ENCODE measurements at regions not wholly inside any gene's neighbourhood (a gene's known extent, or its start where the extent isn't known, plus 50 kb on each side); places are given as distances from the start of the nearest gene placed in this dataset.

GRCh38 chr14:66116732-66117131, 369.4 kb upstream of the CCDC196 start:
- no peak overlapping the region for H3K4me3 ChIP-seq (ENCODE audit: low read depth, low read length)
- TF ChIP-seq CTCF (IDR thresholded peaks at IDR 0.05; ENCODE audit: low read depth, low read length), result no peak

GRCh38 chr14:66117600-66117999, 368.6 kb upstream of the CCDC196 start:
- no peak overlapping the region for H3K4me3 ChIP-seq (ENCODE audit: low read depth, low read length)
- no peak for TF ChIP-seq CTCF (IDR thresholded peaks at IDR 0.05; ENCODE audit: low read depth, low read length)

- no peak for TF ChIP-seq CTCF (IDR thresholded peaks at IDR 0.05; ENCODE audit: low read depth, low read length)
- H3K4me3 ChIP-seq (ENCODE audit: low read depth, low read length), result no peak overlapping the region
These were observed 366.5 kb upstream of the CCDC196 start for GRCh38 chr14:66119606-66120231.

- no peak for TF ChIP-seq CTCF (IDR thresholded peaks at IDR 0.05; ENCODE audit: low read depth, low read length)
- H3K4me3 ChIP-seq (ENCODE audit: low read depth, low read length), result no peak overlapping the region
These were observed 365.8 kb upstream of the CCDC196 start for GRCh38 chr14:66120402-66120801.

- no peak overlapping the region for H3K4me3 ChIP-seq (ENCODE audit: low read depth, low read length)
- TF ChIP-seq CTCF (IDR thresholded peaks at IDR 0.05; ENCODE audit: low read depth, low read length), result no peak
These were observed 364.3 kb upstream of the CCDC196 start for GRCh38 chr14:66121859-66122258.

GRCh38 chr14:66129224-66129623, 356.9 kb upstream of the CCDC196 start:
- H3K4me3 ChIP-seq (ENCODE audit: low read depth, low read length), result no peak overlapping the region
- no peak for TF ChIP-seq CTCF (IDR thresholded peaks at IDR 0.05; ENCODE audit: low read depth, low read length)

GRCh38 chr14:66131111-66131510, 355.1 kb upstream of the CCDC196 start:
- no peak for TF ChIP-seq CTCF (IDR thresholded peaks at IDR 0.05; ENCODE audit: low read depth, low read length)
- H3K4me3 ChIP-seq (ENCODE audit: low read depth, low read length), result no peak overlapping the region
